Fibroblast of lung (primary cell): ENCODE measurements at regions not wholly inside any gene's neighbourhood (a gene's known extent, or its start where the extent isn't known, plus 50 kb on each side); places are given as distances from the start of the nearest gene placed in this dataset.

Source experiments
- EZH2 ChIP-seq: IDR thresholded peaks from 2 replicates; pipeline ENCODE4 v1.5.1; 2012; ENCODE audit warnings: low read length, control low read depth, mild to moderate bottlenecking; ENCODE audit errors: missing control alignments
- TF ChIP-seq, protein P1 (sequence below), 2 donors: IDR thresholded peaks in 1 of 2; conservative IDR thresholded peaks in 1 of 2; 1 replicate in 1 of 2; 2 replicates in 1 of 2; pipeline ENCODE4 v1.5.1; 2011 to 2012; ENCODE audit warnings: low read length in 2 of 2, control low read depth in 1 of 2, inconsistent platforms in 1 of 2, low read depth in 1 of 2, mild to moderate bottlenecking in 1 of 2

DNA sequence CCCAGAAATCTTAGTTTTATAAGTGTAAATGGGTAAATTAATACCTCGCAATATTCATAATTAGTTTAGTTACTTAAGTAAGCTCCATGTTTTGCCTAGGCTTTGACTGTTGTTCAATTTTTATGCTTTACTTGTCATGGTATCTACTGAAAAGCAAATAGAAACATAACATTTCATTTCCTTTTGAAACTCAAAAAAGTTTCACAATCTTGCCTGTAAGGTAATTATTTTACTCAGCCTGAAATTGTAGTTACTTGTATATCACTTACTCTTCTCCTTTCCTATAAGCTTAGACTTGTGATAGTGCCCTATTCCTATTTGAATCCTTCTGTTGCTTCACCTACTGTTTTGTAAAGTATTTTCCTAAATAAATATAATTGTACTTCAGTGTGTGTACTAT is 914.4 kb upstream of the COX7C start:
- TF ChIP-seq, protein P1, sequence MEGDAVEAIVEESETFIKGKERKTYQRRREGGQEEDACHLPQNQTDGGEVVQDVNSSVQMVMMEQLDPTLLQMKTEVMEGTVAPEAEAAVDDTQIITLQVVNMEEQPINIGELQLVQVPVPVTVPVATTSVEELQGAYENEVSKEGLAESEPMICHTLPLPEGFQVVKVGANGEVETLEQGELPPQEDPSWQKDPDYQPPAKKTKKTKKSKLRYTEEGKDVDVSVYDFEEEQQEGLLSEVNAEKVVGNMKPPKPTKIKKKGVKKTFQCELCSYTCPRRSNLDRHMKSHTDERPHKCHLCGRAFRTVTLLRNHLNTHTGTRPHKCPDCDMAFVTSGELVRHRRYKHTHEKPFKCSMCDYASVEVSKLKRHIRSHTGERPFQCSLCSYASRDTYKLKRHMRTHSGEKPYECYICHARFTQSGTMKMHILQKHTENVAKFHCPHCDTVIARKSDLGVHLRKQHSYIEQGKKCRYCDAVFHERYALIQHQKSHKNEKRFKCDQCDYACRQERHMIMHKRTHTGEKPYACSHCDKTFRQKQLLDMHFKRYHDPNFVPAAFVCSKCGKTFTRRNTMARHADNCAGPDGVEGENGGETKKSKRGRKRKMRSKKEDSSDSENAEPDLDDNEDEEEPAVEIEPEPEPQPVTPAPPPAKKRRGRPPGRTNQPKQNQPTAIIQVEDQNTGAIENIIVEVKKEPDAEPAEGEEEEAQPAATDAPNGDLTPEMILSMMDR (conservative IDR thresholded peaks at IDR 0.05 in 1 of 2, IDR thresholded peaks at IDR 0.05 in 1 of 2; ENCODE audit: low read depth in 1 of 2, low read length in 2 of 2): no peak
- TF ChIP-seq EZH2: no peak
